Breast epithelium (tissue), 3 donors: ENCODE measurements at regions not wholly inside any gene's neighbourhood (a gene's known extent, or its start where the extent isn't known, plus 50 kb on each side); places are given as distances from the start of the nearest gene placed in this dataset.

ENCODE experiments used
- POLR2A ChIP-seq: fragments of 450-650 bp; IDR thresholded peaks from one replicate; pipeline ENCODE4 v1.6.1; 2016; ENCODE audit warnings: antibody characterized with exemption, mild to moderate bottlenecking, moderate library complexity
- POLR2AphosphoS5 ChIP-seq, 3 donors: sonication (generic); formaldehyde crosslinking; IDR thresholded peaks; one replicate each; pipeline ENCODE4 v1.6.1; 2017; ENCODE audit warnings: antibody characterized with exemption in 3 of 3
- TF ChIP-seq, protein P1 (sequence below), 3 donors: fragments of 450-650 bp; IDR thresholded peaks; one replicate each; pipeline ENCODE4 v1.5.1; 2016 to 2017; ENCODE audit warnings: antibody characterized with exemption in 3 of 3, mild to moderate bottlenecking in 3 of 3, moderate library complexity in 3 of 3

DNA sequence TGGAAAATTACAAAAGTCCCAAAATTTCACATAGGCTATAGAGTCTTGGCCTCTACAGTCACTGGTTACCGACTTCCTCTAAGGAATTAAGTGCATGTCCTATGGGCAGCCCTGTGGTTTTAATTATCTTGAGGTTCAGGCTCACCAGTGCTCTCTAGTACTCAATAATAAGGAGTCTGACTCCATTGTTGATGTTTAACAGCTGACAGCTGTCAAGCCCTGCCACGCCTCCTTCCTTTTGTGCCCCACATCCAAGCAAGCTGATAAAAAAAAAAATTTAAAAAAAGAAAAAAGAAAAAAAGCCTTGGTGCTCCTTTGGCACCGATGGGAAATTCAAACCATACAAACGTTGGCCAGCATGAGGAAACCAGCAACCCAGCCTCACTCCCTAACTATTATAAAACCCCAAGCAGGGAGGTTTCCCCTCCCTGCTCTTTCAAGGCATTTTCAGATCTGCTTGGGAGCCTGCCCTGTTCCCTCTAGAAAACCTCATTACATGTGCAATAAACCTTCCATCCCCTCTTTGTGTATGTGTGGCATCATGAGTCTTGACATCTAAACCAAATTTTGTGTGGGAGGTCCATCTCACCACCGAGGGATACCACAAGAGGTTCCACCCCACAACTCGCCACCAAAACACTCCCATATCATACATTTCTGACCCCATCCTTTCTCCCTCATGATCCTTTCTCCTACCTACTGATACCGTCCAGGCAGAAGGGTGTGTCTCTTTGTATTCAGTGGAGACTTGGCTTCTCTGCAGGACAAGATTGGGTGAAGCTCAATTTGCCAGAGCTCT is 70.9 kb upstream of the CCDC71L start:
- TF ChIP-seq, protein P1, sequence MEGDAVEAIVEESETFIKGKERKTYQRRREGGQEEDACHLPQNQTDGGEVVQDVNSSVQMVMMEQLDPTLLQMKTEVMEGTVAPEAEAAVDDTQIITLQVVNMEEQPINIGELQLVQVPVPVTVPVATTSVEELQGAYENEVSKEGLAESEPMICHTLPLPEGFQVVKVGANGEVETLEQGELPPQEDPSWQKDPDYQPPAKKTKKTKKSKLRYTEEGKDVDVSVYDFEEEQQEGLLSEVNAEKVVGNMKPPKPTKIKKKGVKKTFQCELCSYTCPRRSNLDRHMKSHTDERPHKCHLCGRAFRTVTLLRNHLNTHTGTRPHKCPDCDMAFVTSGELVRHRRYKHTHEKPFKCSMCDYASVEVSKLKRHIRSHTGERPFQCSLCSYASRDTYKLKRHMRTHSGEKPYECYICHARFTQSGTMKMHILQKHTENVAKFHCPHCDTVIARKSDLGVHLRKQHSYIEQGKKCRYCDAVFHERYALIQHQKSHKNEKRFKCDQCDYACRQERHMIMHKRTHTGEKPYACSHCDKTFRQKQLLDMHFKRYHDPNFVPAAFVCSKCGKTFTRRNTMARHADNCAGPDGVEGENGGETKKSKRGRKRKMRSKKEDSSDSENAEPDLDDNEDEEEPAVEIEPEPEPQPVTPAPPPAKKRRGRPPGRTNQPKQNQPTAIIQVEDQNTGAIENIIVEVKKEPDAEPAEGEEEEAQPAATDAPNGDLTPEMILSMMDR (IDR thresholded peaks at IDR 0.05), result no peak
- no peak for TF ChIP-seq POLR2A
- TF ChIP-seq POLR2AphosphoS5 (IDR thresholded peaks at IDR 0.05), result no peak
